Amygdala (tissue), 56 donors: ENCODE measurements at regions not wholly inside any gene's neighbourhood (a gene's known extent, or its start where the extent isn't known, plus 50 kb on each side); places are given as distances from the start of the nearest gene placed in this dataset.
"Not testable (repeated sequence)": the region's sequence is repeated elsewhere in the genome, so short reads cannot be mapped to it uniquely, and the experiment has no call there.

Experiments
- DNase-seq, 56 donors: peaks; one replicate each; lab custom pipeline; 2025; lab: John Stamatoyannopoulos, UW

GRCh38 chr14:105620178-105620864 is 93.9 kb downstream of the TMEM121 start:
- DNase-seq: not testable (repeated sequence)

DNA sequence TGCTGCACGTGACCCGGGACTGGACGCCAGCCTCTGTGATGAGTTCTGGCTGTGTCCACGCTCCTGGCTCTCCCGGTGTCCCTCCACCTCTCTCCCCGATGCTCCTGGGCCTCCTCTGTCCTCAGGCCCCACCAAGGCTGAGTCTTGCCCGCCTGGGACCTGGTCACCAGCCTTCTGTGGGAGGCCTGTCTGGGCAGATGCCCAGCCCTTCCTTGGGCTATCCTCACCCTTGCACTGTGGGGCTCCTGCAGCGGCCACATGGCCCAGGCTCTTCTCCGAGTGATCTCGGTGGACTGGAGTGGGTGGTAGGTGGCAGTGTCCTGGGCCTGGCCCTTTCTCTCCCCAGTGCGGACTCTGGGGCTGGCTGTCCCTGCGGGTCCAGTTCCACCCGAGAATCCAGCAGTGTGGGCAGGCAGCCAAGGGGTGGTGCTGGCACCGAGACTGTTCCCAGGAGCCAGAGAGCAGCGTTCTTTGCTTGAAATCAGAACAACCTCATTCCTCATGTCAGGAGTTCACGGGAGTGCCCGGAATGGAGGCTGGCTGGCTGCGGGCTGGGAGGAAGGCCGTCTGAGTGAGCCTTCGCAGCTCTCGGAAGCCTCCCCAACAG is 94.6 kb downstream of the TMEM121 start:
- not testable (repeated sequence) for DNase-seq

DNA sequence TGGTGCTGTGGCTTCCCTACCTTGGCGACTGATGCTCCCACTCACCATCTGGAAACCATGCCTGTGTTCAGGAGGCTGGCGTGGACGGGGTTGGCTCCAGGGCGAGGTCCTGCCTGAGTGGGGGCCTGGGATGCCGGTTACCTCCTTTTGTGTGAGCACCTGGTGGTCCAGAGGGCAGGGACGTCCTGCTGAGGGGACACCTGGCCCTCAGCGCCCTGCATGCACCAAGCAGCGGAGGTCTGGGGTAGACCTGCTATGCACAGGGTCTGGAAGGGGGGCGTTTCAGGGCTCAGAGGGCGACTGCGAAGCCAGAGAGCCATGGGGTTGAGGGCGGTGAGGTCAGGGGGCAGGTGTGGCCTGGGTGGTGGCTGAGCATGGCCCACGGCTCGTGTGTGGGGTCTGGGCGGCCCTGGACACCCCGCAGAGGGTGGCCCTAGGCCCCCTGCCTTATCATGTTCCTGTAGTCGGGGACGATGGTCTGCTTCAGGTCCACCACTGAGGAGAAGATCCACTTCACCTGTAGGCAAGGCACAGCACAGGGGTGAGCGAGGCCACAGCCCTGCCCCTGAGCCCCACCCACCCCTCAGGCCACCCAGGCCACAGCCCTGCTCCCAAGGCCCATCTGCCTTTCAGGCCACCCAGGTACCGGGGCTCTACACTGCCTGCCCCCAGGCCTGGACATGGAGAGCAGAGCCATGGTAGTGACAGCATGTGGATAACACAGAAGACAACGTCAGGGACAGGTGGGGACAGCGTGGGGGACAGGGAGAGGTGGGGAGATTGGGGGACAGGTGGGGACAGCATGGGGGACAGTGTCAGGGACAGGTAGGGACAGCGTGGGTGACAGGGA is 95.3 kb downstream of the TMEM121 start:
- DNase-seq: not testable (repeated sequence)

DNA sequence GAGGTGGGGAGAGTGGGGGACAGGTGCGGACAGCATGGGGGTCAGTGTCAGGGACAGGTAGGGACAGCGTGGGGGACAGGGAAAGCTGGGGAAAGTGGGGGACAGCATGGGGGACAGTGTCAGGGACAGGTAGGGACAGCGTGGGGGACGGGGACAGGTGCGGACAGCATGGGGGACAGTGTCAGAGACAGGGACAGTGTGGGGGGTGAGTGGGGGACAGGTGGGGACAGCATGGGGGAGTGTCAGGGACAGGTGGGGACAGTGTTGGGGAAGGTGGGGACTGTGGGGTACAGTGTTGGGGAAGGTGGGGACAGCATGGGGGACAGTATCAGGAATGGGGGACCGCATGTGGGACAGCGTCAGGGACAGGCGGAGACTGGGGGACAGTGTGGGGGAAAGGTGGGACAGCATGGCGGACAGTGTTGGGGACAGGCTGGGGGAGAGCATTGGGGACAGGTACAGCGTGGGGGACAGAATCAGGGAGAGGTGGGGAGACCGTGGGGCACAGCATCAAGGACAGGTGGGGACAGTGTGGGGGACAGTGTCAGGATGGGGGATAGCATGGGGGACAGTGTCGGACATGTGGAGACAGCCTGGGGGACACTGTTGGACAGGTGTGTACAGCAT is 96.1 kb downstream of the TMEM121 start:
- DNase-seq: no peak

DNA sequence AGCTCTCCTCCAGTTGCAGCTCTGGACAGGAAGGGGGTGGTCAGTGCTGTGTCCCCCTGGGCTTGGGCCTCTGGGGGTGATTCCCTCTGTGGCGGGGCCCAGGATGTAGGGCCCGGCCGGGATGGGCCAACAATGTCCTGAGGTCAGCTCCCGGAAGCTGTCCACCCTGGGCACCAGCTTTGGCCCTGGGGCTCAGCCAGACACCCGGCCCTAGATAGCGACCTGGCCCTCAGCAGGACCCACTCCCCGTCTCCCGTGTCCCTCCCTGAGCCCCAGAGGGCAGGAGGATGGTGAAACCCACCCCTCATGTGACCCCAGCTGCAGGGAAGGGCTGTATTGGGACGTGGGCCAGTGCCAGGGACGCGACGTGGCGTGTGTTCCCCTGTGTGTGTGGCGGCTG is 96.8 kb downstream of the TMEM121 start:
- DNase-seq: not testable (repeated sequence)

- DNase-seq: not testable (repeated sequence)
Measured at GRCh38 chr14:105624346-105624745, 98.0 kb downstream of the TMEM121 start.

GRCh38 chr14:105624749-105625434 is 98.5 kb downstream of the TMEM121 start:
- DNase-seq: not testable (repeated sequence)

DNA sequence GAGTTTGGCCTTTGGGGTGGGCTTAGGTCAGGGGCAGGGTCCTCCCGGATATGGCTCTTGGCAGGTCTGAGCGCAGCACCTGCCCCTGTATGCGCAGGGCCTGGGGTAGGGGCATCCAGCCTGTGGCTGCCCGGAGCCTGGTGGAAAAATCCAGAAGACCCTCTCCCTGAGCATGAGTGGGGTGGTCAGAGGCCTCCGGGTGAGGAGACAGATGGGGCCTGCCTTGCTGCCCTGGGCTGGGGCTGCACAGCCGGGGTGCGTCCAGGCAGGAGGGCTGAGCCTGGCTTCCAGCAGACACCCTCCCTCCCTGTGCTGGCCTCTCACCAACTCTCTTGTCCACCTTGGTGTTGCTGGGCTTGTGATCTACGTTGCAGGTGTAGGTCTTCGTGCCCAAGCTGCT is 99.1 kb downstream of the TMEM121 start:
- not testable (repeated sequence) for DNase-seq

GRCh38 chr14:105626111-105626510 is 99.7 kb downstream of the TMEM121 start:
- not testable (repeated sequence) for DNase-seq

GRCh38 chr14:105626651-105627050 is 100.3 kb downstream of the TMEM121 start:
- DNase-seq: not testable (repeated sequence)

DNA sequence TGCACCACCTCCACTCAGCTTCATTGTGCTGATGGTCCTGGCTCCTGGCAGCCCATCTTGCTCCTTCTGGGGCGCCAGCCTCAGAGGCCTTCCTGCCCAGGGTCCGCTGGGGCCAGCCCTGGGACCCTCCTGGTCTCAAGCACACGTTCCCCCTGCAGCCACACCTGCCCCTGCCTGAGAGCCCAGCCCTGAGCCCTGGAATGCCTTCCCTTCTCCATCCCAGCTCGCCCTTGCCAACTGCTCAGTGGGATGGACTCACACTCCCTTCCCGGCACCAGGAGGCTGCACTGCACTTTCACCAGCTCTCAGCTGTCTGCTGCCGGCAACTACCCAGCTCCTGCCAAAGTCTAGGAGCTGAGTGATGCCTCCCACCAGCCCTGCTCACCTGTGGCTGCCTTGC is 100.9 kb downstream of the TMEM121 start:
- DNase-seq: not testable (repeated sequence)

GRCh38 chr14:105627701-105628100 is 101.3 kb downstream of the TMEM121 start:
- DNase-seq: no peak

DNA sequence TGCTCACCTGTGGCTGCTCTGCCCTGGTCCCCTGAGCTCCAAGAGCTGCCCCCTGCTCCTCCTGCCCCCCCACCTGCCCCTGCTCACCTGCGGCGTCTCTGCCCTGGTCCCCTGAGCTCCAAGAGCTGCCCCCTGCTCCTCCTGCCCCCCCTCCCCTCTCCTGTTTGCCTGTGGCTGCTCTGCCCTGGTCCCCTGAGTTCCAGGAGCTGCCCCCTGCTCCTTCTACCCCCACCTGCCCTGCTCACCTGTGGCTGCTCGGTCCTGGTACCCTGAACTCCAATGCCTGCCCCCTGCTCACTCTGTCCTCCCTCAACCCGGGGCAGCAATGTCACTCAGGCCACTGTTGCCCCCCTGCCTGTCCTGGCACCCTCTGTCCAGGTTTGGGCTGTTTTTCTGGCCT is 101.7 kb downstream of the TMEM121 start:
- DNase-seq: not testable (repeated sequence)

DNA sequence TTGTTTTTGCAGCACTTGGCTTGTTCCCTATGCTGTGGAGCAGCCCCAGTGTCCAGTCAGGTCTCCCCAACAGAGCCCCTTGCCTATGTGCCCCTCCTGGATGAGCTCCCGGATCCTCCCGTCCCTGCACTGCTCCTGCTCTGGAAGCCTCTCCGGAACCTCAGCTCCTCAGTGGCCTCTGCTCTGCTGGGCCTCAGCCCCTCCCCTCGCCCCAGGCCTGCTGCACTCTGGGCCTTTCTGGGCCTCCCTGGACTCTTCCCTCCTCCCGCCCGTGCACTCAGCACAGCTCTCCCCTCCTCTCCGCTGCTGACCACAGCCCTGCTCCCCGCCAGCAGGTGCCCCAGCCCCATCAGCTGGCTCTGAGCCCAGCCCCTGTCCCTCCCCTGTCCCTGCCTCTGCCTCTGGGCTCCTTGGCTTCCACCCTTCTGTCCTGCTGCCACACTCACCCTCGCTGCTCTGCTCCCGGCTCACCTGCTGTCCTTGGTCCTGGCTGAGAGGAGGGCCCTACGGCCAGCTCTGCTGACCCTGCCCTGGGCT is 102.2 kb downstream of the TMEM121 start:
- DNase-seq: not testable (repeated sequence)

DNA sequence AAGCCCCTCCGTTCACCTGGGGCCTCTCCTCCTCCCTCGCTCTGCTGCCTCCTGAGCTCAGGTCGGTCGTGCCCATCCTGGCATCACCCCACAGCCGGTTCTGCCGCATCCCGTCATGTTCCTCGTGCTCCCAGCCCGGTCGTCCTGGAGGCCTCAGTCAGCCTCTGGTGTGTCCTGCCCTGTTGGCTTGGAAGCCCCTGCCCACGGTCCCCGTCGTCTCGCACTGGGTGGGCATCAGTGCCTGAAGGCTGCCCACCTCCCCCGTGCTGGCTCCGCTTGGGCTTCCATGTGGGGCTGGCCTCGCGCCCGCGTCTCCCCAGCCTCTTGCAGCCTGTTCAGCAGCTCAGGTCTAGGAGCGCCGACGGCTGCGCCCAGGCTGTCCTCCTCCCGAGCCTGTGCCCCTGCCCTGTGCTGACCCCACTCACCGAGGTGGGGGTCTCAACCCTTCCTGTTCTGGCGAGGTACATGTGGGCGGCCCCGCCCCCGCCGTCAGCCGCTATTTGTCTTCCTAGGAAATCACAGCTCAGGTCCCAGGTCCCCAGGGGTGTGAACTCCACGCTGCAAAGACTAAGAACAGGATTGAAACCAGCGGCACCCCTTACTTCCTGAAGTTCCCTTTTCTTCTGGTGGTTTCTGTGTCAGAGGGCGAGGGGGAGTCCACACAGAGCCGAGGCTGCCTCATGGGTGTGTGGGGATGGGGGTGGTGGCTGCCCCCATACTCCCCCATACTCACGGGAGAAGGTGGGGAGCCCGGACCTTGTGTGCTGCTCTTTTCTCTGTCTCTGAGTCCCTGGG is 102.9 kb downstream of the TMEM121 start:
- not testable (repeated sequence) for DNase-seq

DNA sequence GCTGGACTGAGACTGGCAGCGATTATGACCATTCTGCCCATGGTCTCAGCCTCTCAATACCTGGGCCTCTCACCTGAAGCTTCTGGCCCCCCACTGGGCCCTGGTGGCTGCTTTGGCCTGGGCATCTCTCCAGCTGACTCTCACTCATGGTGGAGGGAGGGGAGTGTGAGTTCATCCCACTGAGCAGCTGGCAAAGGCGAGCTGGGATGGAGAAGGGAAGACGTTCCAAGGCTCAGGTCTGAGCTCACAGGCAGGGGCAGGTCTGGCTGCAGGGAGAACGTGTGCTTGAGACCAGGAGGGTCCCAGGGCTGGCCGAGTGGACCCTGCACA is 103.5 kb downstream of the TMEM121 start:
- DNase-seq: no peak

DNA sequence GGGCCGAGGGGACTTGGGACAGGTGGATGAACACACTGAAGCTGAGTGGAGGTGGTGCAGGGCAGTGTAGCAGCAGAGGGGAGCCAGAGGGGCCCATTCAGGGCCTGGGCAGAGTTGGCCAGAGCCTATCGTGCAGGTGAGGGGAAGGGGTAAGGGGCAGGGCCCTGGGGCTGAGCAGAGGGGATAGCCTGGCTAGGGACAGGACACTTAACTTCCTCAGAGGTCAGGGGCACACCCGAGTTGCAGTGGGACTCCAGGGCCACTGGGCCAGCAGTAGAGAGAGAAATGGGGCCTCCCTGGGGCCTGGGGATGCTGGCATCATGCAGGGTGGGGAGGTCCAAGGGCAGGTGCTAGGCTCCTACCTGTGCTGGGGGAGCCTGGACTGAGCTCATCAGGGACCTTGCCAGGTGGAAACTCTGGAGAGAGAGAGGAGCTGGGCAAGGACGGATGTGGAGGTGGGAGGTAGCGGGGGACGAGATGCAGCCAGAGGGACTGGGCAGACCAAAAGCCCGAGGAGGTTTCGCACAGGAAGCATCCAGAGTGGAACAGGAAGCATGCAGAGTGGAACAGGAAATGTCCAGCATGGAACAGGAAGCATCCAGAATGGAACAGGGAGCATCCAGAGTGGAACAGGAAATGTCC is 104.0 kb downstream of the TMEM121 start:
- not testable (repeated sequence) for DNase-seq

GRCh38 chr14:105630935-105631779 is 104.8 kb downstream of the TMEM121 start:
- DNase-seq: not testable (repeated sequence)
